ENCODE measurements at regions not wholly inside any gene's neighbourhood (a gene's known extent, or its start where the extent isn't known, plus 50 kb on each side); places are given as distances from the start of the nearest gene placed in this dataset.

GRCh38 chr2:133839677-133840076 is 271.4 kb upstream of the NCKAP5 start:
- no peak for DNase-seq (ENCODE audit: low read depth)
- TF ChIP-seq CTCF (IDR thresholded peaks at IDR 0.05; ENCODE audit: low read depth, low read length, missing control alignments), result no peak
- H3K4me3 ChIP-seq (ENCODE audit: low read depth, low read length), result no peak overlapping the region

- H3K4me3 ChIP-seq (ENCODE audit: low read depth, low read length), result no peak overlapping the region
- DNase-seq (ENCODE audit: low read depth), result no peak
- TF ChIP-seq CTCF (IDR thresholded peaks at IDR 0.05; ENCODE audit: low read depth, low read length, missing control alignments), result no peak
These were observed 272.5 kb upstream of the NCKAP5 start for GRCh38 chr2:133840761-133841160.

- no peak for TF ChIP-seq CTCF (IDR thresholded peaks at IDR 0.05; ENCODE audit: low read depth, low read length, missing control alignments)
- no peak for DNase-seq (ENCODE audit: low read depth)
- H3K4me3 ChIP-seq (ENCODE audit: low read depth, low read length), result no peak overlapping the region
These were observed 273.6 kb upstream of the NCKAP5 start for GRCh38 chr2:133841900-133842299.

- DNase-seq (ENCODE audit: low read depth), result no peak
- TF ChIP-seq CTCF (IDR thresholded peaks at IDR 0.05; ENCODE audit: low read depth, low read length, missing control alignments), result no peak
- H3K4me3 ChIP-seq (ENCODE audit: low read depth, low read length), result no peak overlapping the region
These were observed 274.2 kb upstream of the NCKAP5 start for GRCh38 chr2:133842446-133842845.

GRCh38 chr2:133843091-133843490 is 274.8 kb upstream of the NCKAP5 start:
- H3K4me3 ChIP-seq (ENCODE audit: low read depth, low read length), result no peak overlapping the region
- no peak for DNase-seq (ENCODE audit: low read depth)
- TF ChIP-seq CTCF (IDR thresholded peaks at IDR 0.05; ENCODE audit: low read depth, low read length, missing control alignments), result no peak

GRCh38 chr2:133843551-133843950 is 275.3 kb upstream of the NCKAP5 start:
- no peak for TF ChIP-seq CTCF (IDR thresholded peaks at IDR 0.05; ENCODE audit: low read depth, low read length, missing control alignments)
- H3K4me3 ChIP-seq (ENCODE audit: low read depth, low read length), result no peak overlapping the region
- DNase-seq (ENCODE audit: low read depth), result no peak

- TF ChIP-seq CTCF (IDR thresholded peaks at IDR 0.05; ENCODE audit: low read depth, low read length, missing control alignments), result peak; percentile 87
- no peak overlapping the region for H3K4me3 ChIP-seq (ENCODE audit: low read depth, low read length)
- peak; percentile 4 for DNase-seq (ENCODE audit: low read depth)
These were observed 276.1 kb upstream of the NCKAP5 start for GRCh38 chr2:133844214-133844892.

Measured in GM12864 (cell line).